A549 (cell line): ENCODE measurements at regions not wholly inside any gene's neighbourhood (a gene's known extent, or its start where the extent isn't known, plus 50 kb on each side); places are given as distances from the start of the nearest gene placed in this dataset.

Experiments used
- ATAC-seq, 2 experiments: fragments of 200-7000 bp in 1 of 2; fragments of >200 bp in 1 of 2; cut with Nextera tagmentation in 1 of 2; cut with Tn5 transposase in 1 of 2; 3 replicates each; pipeline versions ENCODE4 v1.8.0 to v1.9.1; 2018 to 2020; ENCODE audit warnings: mild to moderate bottlenecking in 1 of 2, moderate library complexity in 1 of 2
- CTCF ChIA-PET: fragments of 300-600 bp; sonication (Branson Sonifier 250); formaldehyde crosslinking; extraction: SDS; loops from one replicate; lab custom pipeline; 2021; ENCODE audit warnings: antibody characterized with exemption, inconsistent platforms; lab: Yijun Ruan, JAX
- POLR2A ChIA-PET: fragments of 350-600 bp; formaldehyde crosslinking; extraction: SDS; loops from one replicate; lab custom pipeline; 2021; ENCODE audit warnings: antibody characterized with exemption, inconsistent platforms; lab: Yijun Ruan, JAX
- DNase-seq, 2 experiments: peaks; one replicate each; pipeline versions ENCODE4 v3.0.0 to v3.0.0-alpha.2; 2011 to 2016; ENCODE audit warnings: low read depth in 1 of 2, low spot score in 1 of 2
- FAIRE-seq: peaks from 2 replicates; lab custom pipeline; 2011; peaks lifted over from hg19 to GRCh38; lab: Jason Lieb, UNC
- H3K27ac ChIP-seq, 2 experiments: fragments of >200 bp; sonication (Bioruptor Twin); formaldehyde crosslinking; 3 replicates each; pipeline ENCODE4 v1.5.1; 2016 to 2017
- H3K4me1 ChIP-seq: fragments of >200 bp; sonication (Bioruptor Twin); formaldehyde crosslinking; 3 replicates; pipeline ENCODE4 v1.6.1; 2016
- H3K4me2 ChIP-seq: fragments of >200 bp; sonication (Bioruptor Twin); formaldehyde crosslinking; 3 replicates; pipeline ENCODE4 v1.6.1; 2016
- H3K4me3 ChIP-seq: fragments of >200 bp; sonication (Bioruptor Twin); formaldehyde crosslinking; 3 replicates; pipeline ENCODE4 v1.5.1; 2016
- H3K9me3 ChIP-seq: fragments of >200 bp; sonication (Bioruptor Twin); formaldehyde crosslinking; 3 replicates; pipeline ENCODE4 v1.6.1; 2016
- BHLHE40 ChIP-seq: IDR thresholded peaks from 2 replicates; pipeline ENCODE4 v1.6.1; 2012; ENCODE audit warnings: low read depth, low read length, inconsistent platforms
- CBX2 ChIP-seq: fragments of 200-600 bp; sonication (generic); IDR thresholded peaks from 2 replicates; pipeline ENCODE4 v1.6.1; 2016; ENCODE audit warnings: low read depth, mild to moderate bottlenecking, borderline replicate concordance
- CBX8 ChIP-seq: fragments of 200-600 bp; sonication (generic); IDR thresholded peaks from 2 replicates; pipeline ENCODE4 v1.6.1; 2016
- CHD2 ChIP-seq: fragments of 150-350 bp; IDR thresholded peaks from 2 replicates; pipeline ENCODE4 v1.6.1; 2014; ENCODE audit warnings: low read length; ENCODE audit not compliant: partially characterized antibody
- EHF ChIP-seq: fragments of 250-450 bp; sonication (Bioruptor Pico); IDR thresholded peaks from 2 replicates; pipeline ENCODE4 v1.5.0; 2020; ENCODE audit warnings: mild to moderate bottlenecking
- EHMT2 ChIP-seq: fragments of 200-600 bp; sonication (generic); IDR thresholded peaks from 2 replicates; pipeline ENCODE4 v1.6.1; 2016; ENCODE audit warnings: antibody characterized with exemption, low read depth, mild to moderate bottlenecking, moderate library complexity
- ELK1 ChIP-seq: fragments of 150-350 bp; IDR thresholded peaks from 2 replicates; pipeline ENCODE4 v1.6.1; 2014; ENCODE audit warnings: low read depth, mild to moderate bottlenecking, low read length
- ESRRA ChIP-seq: fragments of 150-350 bp; IDR thresholded peaks from 2 replicates; pipeline ENCODE4 v1.6.1; 2014; ENCODE audit warnings: mild to moderate bottlenecking, low read length, borderline replicate concordance
- HDAC2 ChIP-seq: fragments of 200-600 bp; sonication (generic); IDR thresholded peaks from 2 replicates; pipeline ENCODE4 v1.6.1; 2016
- HMGXB4 ChIP-seq: fragments of 250-450 bp; sonication (Bioruptor Pico); IDR thresholded peaks from 2 replicates; pipeline ENCODE4 v1.5.0; 2021; ENCODE audit warnings: mild to moderate bottlenecking, moderate library complexity, borderline replicate concordance
- HOXA7 ChIP-seq: fragments of 250-450 bp; sonication (Bioruptor Pico); IDR thresholded peaks from 2 replicates; pipeline ENCODE4 v1.5.0; 2020; ENCODE audit warnings: mild to moderate bottlenecking, moderate library complexity
- HOXB5 ChIP-seq: fragments of 250-450 bp; sonication (Bioruptor Pico); IDR thresholded peaks from 2 replicates; pipeline ENCODE4 v1.5.0; 2020; ENCODE audit warnings: mild to moderate bottlenecking, moderate library complexity
- KDM5A ChIP-seq: fragments of 200-600 bp; sonication (generic); IDR thresholded peaks from 2 replicates; pipeline ENCODE4 v1.6.1; 2016; ENCODE audit warnings: antibody characterized with exemption, mild to moderate bottlenecking
- NFE2L2 ChIP-seq: fragments of 150-350 bp; conservative IDR thresholded peaks from 2 replicates; pipeline ENCODE4 v1.6.1; 2014; ENCODE audit warnings: low read length
- RAD21 ChIP-seq, 2 experiments: fragments of >200 bp in 1 of 2; sonication (Bioruptor Twin) in 1 of 2; formaldehyde crosslinking in 1 of 2; IDR thresholded peaks in 1 of 2; conservative IDR thresholded peaks in 1 of 2; 2 replicates in 1 of 2; 3 replicates in 1 of 2; pipeline ENCODE4 v1.6.1; 2012 to 2018; ENCODE audit warnings: inconsistent platforms in 1 of 2
- RCOR1 ChIP-seq: fragments of 150-350 bp; IDR thresholded peaks from 2 replicates; pipeline ENCODE4 v1.6.1; 2014; ENCODE audit warnings: antibody characterized with exemption, low read length, low read depth
- RNF2 ChIP-seq: fragments of 200-600 bp; sonication (generic); IDR thresholded peaks from 2 replicates; pipeline ENCODE4 v1.6.1; 2016; ENCODE audit warnings: low read depth, mild to moderate bottlenecking, antibody characterized with exemption, moderate library complexity, borderline replicate concordance
- SMC3 ChIP-seq: fragments of >200 bp; sonication (Bioruptor Twin); formaldehyde crosslinking; IDR thresholded peaks from 3 replicates; pipeline ENCODE4 v1.6.1; 2018; ENCODE audit warnings: inconsistent platforms
- ZFP36 ChIP-seq: fragments of 450-650 bp; IDR thresholded peaks from 2 replicates; pipeline ENCODE4 v1.6.1; 2014; ENCODE audit warnings: borderline replicate concordance; ENCODE audit not compliant: partially characterized antibody
- WGBS: methylation state at CpG from one replicate; pipeline ENCODE4 v1.1.6; 2017; ENCODE audit errors: missing lambda C conversion rate; 5-methylcytosine and 5-hydroxymethylcytosine counted together

GRCh38 chr2:107595749-107596148 lies 230.9 kb upstream of the RGPD4 start:
- ChIA-PET CTCF (interaction anchor here (1.0 to 1.7 kb wide), 2 partner anchors 20 to 67 kb away, joined by 4 read pairs; no protein-coding TSS in a partner anchor), POLR2A (no interaction called here)
- TF ChIP-seq HDAC2: no peak
- TF ChIP-seq RCOR1: no peak
- TF ChIP-seq HMGXB4 (CRISPR knock-in tag): no peak
- no peak for TF ChIP-seq SMC3
- TF ChIP-seq CBX2: no peak
- no peak for TF ChIP-seq NFE2L2
- no peak for TF ChIP-seq CBX8
- no peak for TF ChIP-seq KDM5A
- no peak for TF ChIP-seq ELK1
- TF ChIP-seq ESRRA: no peak
- no peak for TF ChIP-seq EHF (CRISPR knock-in tag)
- no peak for TF ChIP-seq HOXB5 (CRISPR knock-in tag)
- no peak for TF ChIP-seq HOXA7 (CRISPR knock-in tag)
- no peak for TF ChIP-seq CHD2
- no peak for TF ChIP-seq BHLHE40
- DNase-seq: peak in 1 of 2 experiments; percentile 22
- FAIRE-seq: no peak
- 8% methylated on average over 4 of the region's 4 CpGs for WGBS
- H3K4me1 ChIP-seq: peaks cover 7% of the 10 kb centered on the region; the same call in 1 of the 3 replicates
- peak in 1 of 2 experiments; percentile 34; a peak in 2 of 6 replicates for ATAC-seq
- H3K9me3 ChIP-seq: no peaks in the 10 kb centered on the region
- peak overlapping the region; percentile 45 for H3K4me2 ChIP-seq
- no peak overlapping the region for H3K27ac ChIP-seq
- H3K4me3 ChIP-seq: no peak overlapping the region

GRCh38 chr2:107597507-107597906 lies 229.2 kb upstream of the RGPD4 start:
- POLR2A ChIA-PET: no interaction called here
- no peak overlapping the region for H3K4me2 ChIP-seq
- CTCF ChIA-PET: no interaction called here
- no peak for ATAC-seq
- DNase-seq: no peak
- H3K27ac ChIP-seq: no peak overlapping the region
- FAIRE-seq: no peak
- H3K9me3 ChIP-seq: no peaks in the 10 kb centered on the region
- no peak overlapping the region for H3K4me3 ChIP-seq
- peaks cover 7% of the 10 kb centered on the region; the same call in 1 of the 3 replicates for H3K4me1 ChIP-seq
- no peak for TF ChIP-seq ZFP36
- TF ChIP-seq HMGXB4 (CRISPR knock-in tag): no peak
- no peak for TF ChIP-seq RAD21 (conservative IDR thresholded peaks at IDR 0.05 in 1 of 2, IDR thresholded peaks at IDR 0.05 in 1 of 2)
- TF ChIP-seq, all 56 proteins: peak for 0

GRCh38 chr2:107602801-107603200 lies 223.9 kb upstream of the RGPD4 start:
- H3K4me3 ChIP-seq: no peak overlapping the region
- FAIRE-seq: no peak
- TF ChIP-seq EHMT2 (no peak), CHD2 (no peak), ZFP36 (no peak), RNF2 (no peak)
- TF ChIP-seq, all 56 proteins: peak for 0
- Histone ChIP-seq H3K9me3 (no peaks in the 10 kb centered on the region), H3K4me2 (no peak overlapping the region), H3K4me1 (no peaks in the 10 kb centered on the region), H3K27ac (no peak overlapping the region)
- CTCF ChIA-PET: interaction anchor here (0.6 kb wide), 1 partner anchor 19 kb away, joined by 4 read pairs; no protein-coding TSS in a partner anchor
- WGBS: 81% methylated on average over 2 of the region's 2 CpGs
- POLR2A ChIA-PET: no interaction called here
- DNase-seq: no peak
- ATAC-seq: no peak
